HFFc6 (cell line): ENCODE measurements at regions not wholly inside any gene's neighbourhood (a gene's known extent, or its start where the extent isn't known, plus 50 kb on each side); places are given as distances from the start of the nearest gene placed in this dataset.
"Not testable (repeated sequence)": the region's sequence is repeated elsewhere in the genome, so short reads cannot be mapped to it uniquely, and the experiment has no call there.

Experiments used
- DNase-seq: peaks from one replicate; pipeline ENCODE4 v3.0.0-alpha.2; 2018
- H3K27ac Mint-ChIP-seq: 2 replicates; pipeline ENCODE4 v1.8.0; 2020; ENCODE audit warnings: mild to moderate bottlenecking, mixed read lengths
- H3K27me3 Mint-ChIP-seq: 2 replicates; pipeline ENCODE4 v1.8.0; 2021; ENCODE audit warnings: mild to moderate bottlenecking, moderate library complexity, mixed read lengths; ENCODE audit not compliant: insufficient read depth
- H3K36me3 Mint-ChIP-seq: 2 replicates; pipeline ENCODE4 v1.8.0; 2021; ENCODE audit warnings: low read depth, mixed read lengths
- H3K4me1 Mint-ChIP-seq: 2 replicates; pipeline ENCODE4 v1.8.0; 2020; ENCODE audit warnings: low read depth, mixed read lengths
- H3K4me3 Mint-ChIP-seq: 2 replicates; pipeline ENCODE4 v1.8.0; 2020; ENCODE audit warnings: mild to moderate bottlenecking, moderate library complexity, mixed read lengths
- H3K9me3 Mint-ChIP-seq: 2 replicates; pipeline ENCODE4 v1.8.0; 2020; ENCODE audit warnings: mild to moderate bottlenecking, mixed read lengths
- TF ChIP-seq, protein P1 (sequence below): fragments of 200-600 bp; sonication (generic); IDR thresholded peaks from 2 replicates; pipeline ENCODE4 v1.5.0; 2021; ENCODE audit warnings: antibody characterized with exemption, mild to moderate bottlenecking

GRCh38 chr11:133638921-133639320 is 106.6 kb upstream of the OPCML start:
- TF ChIP-seq, protein P1, sequence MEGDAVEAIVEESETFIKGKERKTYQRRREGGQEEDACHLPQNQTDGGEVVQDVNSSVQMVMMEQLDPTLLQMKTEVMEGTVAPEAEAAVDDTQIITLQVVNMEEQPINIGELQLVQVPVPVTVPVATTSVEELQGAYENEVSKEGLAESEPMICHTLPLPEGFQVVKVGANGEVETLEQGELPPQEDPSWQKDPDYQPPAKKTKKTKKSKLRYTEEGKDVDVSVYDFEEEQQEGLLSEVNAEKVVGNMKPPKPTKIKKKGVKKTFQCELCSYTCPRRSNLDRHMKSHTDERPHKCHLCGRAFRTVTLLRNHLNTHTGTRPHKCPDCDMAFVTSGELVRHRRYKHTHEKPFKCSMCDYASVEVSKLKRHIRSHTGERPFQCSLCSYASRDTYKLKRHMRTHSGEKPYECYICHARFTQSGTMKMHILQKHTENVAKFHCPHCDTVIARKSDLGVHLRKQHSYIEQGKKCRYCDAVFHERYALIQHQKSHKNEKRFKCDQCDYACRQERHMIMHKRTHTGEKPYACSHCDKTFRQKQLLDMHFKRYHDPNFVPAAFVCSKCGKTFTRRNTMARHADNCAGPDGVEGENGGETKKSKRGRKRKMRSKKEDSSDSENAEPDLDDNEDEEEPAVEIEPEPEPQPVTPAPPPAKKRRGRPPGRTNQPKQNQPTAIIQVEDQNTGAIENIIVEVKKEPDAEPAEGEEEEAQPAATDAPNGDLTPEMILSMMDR = no peak
- H3K4me3 Mint-ChIP-seq = no peak overlapping the region

DNA sequence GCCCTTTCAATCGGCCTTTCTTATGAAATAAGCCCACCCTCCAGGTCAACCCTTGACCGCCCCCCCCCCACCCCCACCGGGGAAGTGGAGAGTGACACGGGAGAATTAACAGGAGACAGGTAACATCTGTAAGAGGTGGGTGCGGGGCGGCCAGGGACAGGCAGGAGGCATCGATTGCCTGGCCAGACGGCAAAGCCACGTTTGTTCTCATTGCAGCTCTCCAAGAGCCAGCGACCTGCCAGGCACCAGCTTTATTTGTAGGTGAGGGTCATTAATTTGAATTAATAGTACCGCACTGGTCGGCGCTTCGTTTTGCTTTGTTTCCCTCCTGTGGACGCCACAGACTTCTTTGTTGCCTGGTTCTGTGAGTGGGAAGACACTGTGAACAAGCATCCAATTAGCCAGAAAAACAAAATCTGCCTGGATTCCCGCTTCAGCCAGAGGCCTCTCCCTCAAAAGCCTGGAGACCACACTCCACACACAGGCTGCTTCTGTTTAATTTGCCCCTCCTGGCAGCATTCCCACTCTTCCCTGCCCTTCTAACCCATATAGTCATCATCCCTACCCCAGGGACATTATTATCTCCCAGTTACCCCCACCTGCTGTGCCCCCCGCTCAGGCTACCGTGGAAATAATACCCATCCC is 104.5 kb upstream of the OPCML start:
- no peaks in the 10 kb centered on the region for H3K4me1 Mint-ChIP-seq
- no peak overlapping the region for H3K4me3 Mint-ChIP-seq
- TF ChIP-seq, protein P1 = no peak
- H3K36me3 Mint-ChIP-seq = no peaks in the 10 kb centered on the region
- H3K27ac Mint-ChIP-seq = no peak overlapping the region
- H3K9me3 Mint-ChIP-seq = peaks cover 58% of the 10 kb centered on the region
- no peak for DNase-seq
- H3K27me3 Mint-ChIP-seq = no peaks in the 10 kb centered on the region

More at GRCh38 chr11:133638921-133639320, 106.6 kb upstream of the OPCML start:
- Mint-ChIP-seq H3K9me3 (peaks cover 52% of the 10 kb centered on the region), H3K36me3 (no peaks in the 10 kb centered on the region), H3K4me1 (no peaks in the 10 kb centered on the region), H3K27ac (no peak overlapping the region), H3K27me3 (no peaks in the 10 kb centered on the region; the same call in 1 of the 2 replicates)
- DNase-seq = no peak

DNA sequence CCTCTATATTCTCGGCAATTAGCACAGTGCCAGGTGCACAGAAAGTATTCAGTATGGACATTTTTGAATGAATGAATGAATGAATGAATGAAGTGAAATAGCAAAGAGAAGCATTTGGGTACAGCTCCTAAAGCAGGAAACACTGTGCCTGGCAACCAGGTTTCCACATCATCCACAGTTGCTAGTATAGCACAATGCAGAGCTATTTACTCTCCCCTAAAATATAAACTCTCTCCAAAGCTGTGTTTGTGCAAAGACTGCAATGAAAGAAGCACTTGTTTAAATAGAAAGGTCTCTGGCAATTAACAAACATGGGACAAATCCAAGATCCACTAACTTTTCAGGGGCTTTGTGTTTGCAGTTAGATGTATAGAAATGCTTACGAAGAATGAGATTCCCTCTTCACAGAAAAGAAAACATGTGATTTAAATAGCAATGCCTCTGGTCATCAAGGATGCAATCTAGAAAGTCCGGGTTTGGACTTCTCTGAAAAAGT is 103.0 kb upstream of the OPCML start:
- H3K4me3 Mint-ChIP-seq = no peak overlapping the region
- H3K9me3 Mint-ChIP-seq = peaks cover 52% of the 10 kb centered on the region
- no peaks in the 10 kb centered on the region for H3K4me1 Mint-ChIP-seq
- H3K36me3 Mint-ChIP-seq = no peaks in the 10 kb centered on the region
- H3K27me3 Mint-ChIP-seq = no peaks in the 10 kb centered on the region
- H3K27ac Mint-ChIP-seq = no peak overlapping the region
- TF ChIP-seq, protein P1 = no peak
- no peak for DNase-seq

GRCh38 chr11:133628371-133628770 is 96.1 kb upstream of the OPCML start:
- H3K27ac Mint-ChIP-seq, H3K4me3 Mint-ChIP-seq, H3K36me3 Mint-ChIP-seq, H3K4me1 Mint-ChIP-seq, DNase-seq, H3K27me3 Mint-ChIP-seq: not testable (repeated sequence)
- peaks cover 31% of the 10 kb centered on the region for H3K9me3 Mint-ChIP-seq

DNA sequence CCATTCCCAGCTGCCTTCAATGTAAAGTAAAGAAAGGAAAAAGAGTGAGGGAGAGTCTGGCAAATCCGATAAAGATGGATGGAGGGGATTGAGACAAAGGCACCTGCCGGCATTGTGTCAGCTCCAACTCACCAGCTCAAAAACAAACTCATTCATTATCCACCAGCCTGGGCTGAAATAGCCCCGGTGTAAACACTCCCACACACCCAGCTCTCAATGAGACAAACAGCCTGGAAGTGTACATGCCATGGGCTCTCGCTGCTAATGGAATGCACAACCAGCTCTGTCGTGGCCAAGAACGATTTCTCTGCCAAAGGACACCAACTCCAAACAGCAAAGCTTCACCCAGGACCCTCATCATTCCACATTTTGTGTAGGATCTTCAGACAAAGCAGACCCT is 89.3 kb upstream of the OPCML start:
- TF ChIP-seq, protein P1 = no peak
- no peak overlapping the region for H3K4me3 Mint-ChIP-seq
- no peaks in the 10 kb centered on the region for H3K4me1 Mint-ChIP-seq
- H3K9me3 Mint-ChIP-seq = peaks cover 41% of the 10 kb centered on the region
- no peak overlapping the region for H3K27ac Mint-ChIP-seq
- H3K27me3 Mint-ChIP-seq = no peaks in the 10 kb centered on the region
- DNase-seq = no peak
- no peaks in the 10 kb centered on the region for H3K36me3 Mint-ChIP-seq

DNA sequence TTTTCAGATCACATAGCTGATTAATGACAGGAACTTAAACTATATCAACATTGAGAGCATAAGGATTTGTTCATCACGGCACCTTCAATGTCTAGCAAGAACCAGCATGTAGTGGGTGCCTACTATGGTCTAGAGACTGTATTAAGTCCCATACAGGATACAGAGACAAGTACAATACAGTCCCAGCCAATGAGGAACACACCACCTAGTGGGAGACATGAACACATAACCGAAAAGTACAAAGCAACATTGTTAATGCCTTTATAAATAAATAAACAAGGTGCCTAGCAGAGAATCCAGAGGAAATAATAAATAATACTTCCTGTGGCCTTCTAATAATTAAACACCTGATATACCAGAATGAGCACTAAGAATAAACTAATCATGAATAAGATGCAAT is 87.7 kb upstream of the OPCML start:
- TF ChIP-seq, protein P1 = no peak
- Mint-ChIP-seq H3K27ac (no peak overlapping the region), H3K4me1 (no peaks in the 10 kb centered on the region), H3K27me3 (no peaks in the 10 kb centered on the region), H3K9me3 (peaks cover 37% of the 10 kb centered on the region), H3K36me3 (no peaks in the 10 kb centered on the region), H3K4me3 (no peak overlapping the region)
- no peak for DNase-seq
